Omental fat pad (tissue), 3 donors: ENCODE measurements at regions not wholly inside any gene's neighbourhood (a gene's known extent, or its start where the extent isn't known, plus 50 kb on each side); places are given as distances from the start of the nearest gene placed in this dataset.

Experiments used
- ATAC-seq: fragments of 150-250 bp; one replicate; pipeline ENCODE4 v1.9.1; 2016; ENCODE audit warnings: mild to moderate bottlenecking, moderate library complexity; ENCODE audit not compliant: low FRiP score
- DNase-seq: peaks from one replicate; pipeline ENCODE4 v3.0.0-alpha.2; 2019; ENCODE audit warnings: low spot score
- CTCF ChIP-seq, 3 donors: fragments of 450-650 bp; IDR thresholded peaks; one replicate each; pipeline ENCODE4 v1.5.1; 2016 to 2017; ENCODE audit warnings: antibody characterized with exemption in 3 of 3, mild to moderate bottlenecking in 3 of 3, moderate library complexity in 2 of 3

DNA sequence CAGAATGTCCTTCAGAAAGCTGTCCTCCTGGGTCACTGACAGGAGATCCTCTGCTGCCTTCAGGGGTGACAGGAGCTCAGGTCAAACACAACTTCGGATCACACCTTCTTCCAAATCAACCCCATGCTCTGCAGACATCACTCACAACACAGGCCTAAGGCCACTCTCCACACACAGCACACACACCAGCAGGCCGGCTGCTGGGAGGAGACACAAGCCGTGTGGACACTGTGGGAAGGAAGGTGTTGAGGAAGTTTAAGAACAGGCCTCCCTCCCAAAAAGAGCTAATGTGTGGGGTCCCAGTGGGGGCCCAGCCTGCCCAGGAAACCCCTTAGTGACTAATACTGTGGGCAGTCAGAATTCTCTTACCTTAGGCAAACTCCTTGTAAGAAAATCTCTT, 290.3 kb upstream of the ID2 start:
- DNase-seq = no peak
- TF ChIP-seq CTCF (IDR thresholded peaks at IDR 0.05) = no peak
- ATAC-seq = no peak

DNA sequence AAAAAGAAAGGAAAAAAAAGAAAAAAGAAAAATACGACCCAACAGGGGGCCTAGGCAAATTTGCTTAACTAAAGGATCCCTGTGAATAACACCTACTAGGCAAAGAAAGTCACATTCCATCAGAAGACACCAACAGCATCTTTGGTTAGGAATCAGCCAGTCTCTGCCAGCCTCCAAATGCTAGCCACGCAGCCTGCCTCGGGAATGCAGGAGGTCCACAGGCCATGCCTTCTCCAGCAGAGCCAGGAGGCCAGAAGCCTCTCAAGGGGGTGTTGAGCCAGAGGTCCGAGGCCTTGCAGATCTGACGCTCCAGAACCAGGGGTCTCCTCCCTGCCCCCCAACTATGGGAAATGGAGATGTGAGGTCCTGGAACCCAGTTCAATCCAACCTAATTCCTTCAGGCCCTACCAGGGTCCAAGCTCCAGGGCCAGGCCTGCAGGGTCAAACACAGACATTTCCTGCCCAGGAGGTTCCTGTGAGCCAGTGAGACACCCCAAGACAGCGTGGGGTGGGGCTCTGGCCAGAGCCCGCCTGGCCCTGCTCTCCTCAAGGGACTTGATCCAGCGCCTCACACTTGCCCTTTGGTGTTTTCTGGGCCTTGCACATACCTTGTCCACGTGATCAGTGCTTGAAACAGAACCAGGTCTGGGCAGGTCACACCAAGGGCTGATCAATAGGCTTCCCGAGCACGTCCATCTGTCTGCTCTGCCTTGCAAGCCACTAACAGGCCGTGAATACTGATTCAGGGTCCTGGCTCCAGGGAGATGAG, 289.6 kb upstream of the ID2 start:
- ATAC-seq = no peak
- no peak for DNase-seq
- TF ChIP-seq CTCF (IDR thresholded peaks at IDR 0.05) = no peak

DNA sequence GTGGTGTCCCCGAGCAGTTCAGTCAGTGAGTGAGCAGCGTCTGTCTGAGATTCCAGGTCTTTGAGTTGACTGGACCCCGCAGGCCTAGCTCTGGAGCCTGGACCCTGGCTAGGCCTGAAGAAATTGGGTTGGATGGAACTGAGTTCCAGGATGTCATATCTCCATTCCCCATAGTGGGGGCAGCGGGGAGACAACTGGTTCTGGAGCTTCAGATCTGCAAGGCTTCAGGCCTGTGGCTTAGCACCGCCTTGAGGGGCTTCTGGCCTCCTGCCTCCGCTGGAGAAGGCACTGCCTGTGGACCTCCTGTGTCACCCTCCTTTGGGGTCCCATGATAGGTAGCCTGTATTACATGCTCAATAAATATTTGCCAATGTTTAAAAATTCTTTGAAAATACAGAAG, 288.4 kb upstream of the ID2 start:
- DNase-seq (no peak), ATAC-seq (no peak)
- no peak for TF ChIP-seq CTCF (IDR thresholded peaks at IDR 0.05)

DNA sequence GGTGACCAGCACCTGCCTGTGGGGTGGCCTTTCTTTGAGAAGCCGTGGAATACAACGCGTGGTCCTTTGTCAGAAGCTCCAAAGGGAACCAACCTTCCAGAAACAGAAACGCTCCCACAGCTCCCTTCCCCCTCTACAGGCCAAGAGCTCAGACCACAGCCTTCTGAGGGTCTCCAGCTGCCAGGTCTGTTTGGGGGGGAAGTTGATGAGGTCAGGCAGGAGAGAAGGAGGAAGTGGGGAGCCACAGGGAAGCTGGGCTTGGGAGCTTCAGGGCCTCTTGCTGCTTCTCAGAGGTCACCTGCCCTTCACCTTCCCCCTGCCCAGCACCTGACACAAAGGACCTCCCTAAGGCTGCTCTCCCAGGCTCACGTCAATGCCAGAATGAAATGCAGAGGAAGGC, 287.7 kb upstream of the ID2 start:
- ATAC-seq (no peak), DNase-seq (no peak)
- TF ChIP-seq CTCF (IDR thresholded peaks at IDR 0.05) = no peak

DNA sequence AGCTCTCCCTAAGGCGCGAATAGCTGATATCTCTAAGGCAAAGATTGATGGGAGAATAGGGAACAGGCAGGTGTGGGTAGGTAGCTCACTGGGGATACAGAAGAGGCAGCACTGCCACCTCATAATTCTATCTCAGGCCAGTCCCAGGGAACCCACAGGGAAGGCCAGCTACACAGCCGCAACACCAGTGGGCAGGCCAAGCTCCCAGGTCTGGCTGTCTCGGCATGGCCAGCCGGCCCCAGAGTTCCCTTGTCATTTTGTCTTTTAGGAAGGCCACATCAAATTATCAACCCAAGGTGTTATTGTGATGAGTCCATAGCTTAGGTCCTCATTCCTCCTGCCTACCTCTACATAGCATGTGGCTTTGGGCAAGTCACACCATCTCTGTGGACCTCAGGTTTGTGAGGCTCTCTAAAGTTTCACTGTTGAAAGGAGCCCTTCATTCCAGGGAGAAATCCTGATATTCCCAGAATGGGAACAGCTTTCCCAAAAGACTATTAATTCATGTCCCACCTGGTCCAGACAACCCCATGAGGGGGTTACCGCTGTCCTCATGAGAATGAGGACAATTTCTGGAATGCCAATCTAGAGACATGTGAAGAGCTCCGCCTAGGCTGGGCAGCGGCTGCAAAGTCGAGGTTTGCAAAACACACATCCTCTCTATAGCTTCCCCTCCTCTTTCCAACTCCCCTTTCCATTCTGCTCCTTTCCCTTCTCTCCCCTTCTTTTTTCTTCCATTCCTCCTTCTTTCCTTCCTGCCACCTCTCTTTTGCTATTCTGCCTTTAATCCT, 287.1 kb upstream of the ID2 start:
- DNase-seq (no peak), ATAC-seq (no peak)
- TF ChIP-seq CTCF (IDR thresholded peaks at IDR 0.05) = no peak

DNA sequence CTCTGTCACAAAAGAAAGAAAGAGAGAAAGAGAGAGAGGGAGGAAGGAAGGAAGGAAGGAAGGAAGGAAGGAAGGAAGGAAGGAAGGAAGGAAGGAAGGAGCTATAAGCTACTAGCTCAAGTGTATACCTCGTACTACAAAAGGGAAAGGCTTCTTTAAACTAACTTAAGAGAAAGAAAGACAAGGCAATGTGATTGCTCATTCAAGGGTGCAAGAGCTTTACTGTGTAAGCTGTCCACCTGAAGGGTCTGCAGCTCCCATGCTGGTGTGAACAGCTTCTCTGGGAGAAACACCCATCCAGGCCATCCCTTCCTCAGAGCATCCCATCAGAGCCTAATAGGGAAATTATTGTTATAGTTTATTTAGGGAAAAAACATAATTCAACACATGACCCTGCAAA, 286.1 kb upstream of the ID2 start:
- ATAC-seq (no peak), DNase-seq (no peak)
- no peak for TF ChIP-seq CTCF (IDR thresholded peaks at IDR 0.05)
